CD4-positive, alpha-beta T cell (primary cell): ENCODE measurements at regions not wholly inside any gene's neighbourhood (a gene's known extent, or its start where the extent isn't known, plus 50 kb on each side); places are given as distances from the start of the nearest gene placed in this dataset.

Experiments
- ATAC-seq: fragments of 200-7000 bp; cut with Tn5 transposase; one replicate; pipeline ENCODE4 v1.10.0; 2022; ENCODE audit warnings: mild to moderate bottlenecking; ENCODE audit not compliant: poor library complexity
- CTCF ChIA-PET: fragments of 350-600 bp; sonication (Branson Sonifier 250); formaldehyde crosslinking; loops from one replicate; lab custom pipeline; 2021; ENCODE audit warnings: antibody characterized with exemption, inconsistent platforms; lab: Charles Lee
- POLR2A ChIA-PET: fragments of 350-600 bp; sonication (Branson Sonifier 250); formaldehyde crosslinking; loops from one replicate; lab custom pipeline; 2021; ENCODE audit warnings: antibody characterized with exemption, inconsistent platforms; lab: Charles Lee
- DNase-seq, 14 experiments: peaks; one replicate each; pipeline ENCODE4 v3.0.0-alpha.2; 2013 to 2020; ENCODE audit warnings: mixed read lengths in 2 of 14
- H3K27ac ChIP-seq, 2 donors: one replicate each; pipeline versions ENCODE4 v1.5.1 to v1.7.0; 2013; ENCODE audit warnings: low read length in 2 of 2, low read depth in 1 of 2, mild to moderate bottlenecking in 1 of 2
- H3K27me3 ChIP-seq, 2 experiments: 1 replicate in 1 of 2; 2 replicates in 1 of 2; pipeline versions ENCODE4 v1.6.1 to v1.7.0; 2013; ENCODE audit warnings: low read length in 2 of 2, control low read depth in 1 of 2, mild to moderate bottlenecking in 1 of 2, moderate library complexity in 1 of 2; ENCODE audit not compliant: insufficient read depth in 2 of 2, control insufficient read depth in 1 of 2
- H3K36me3 ChIP-seq: one replicate; pipeline ENCODE4 v1.6.1; 2013; ENCODE audit warnings: low read length, control low read depth; ENCODE audit not compliant: insufficient read depth
- H3K4me1 ChIP-seq: one replicate; pipeline ENCODE4 v1.6.1; 2013; ENCODE audit warnings: low read length, control low read depth; ENCODE audit not compliant: insufficient read depth
- H3K4me3 ChIP-seq: one replicate; pipeline ENCODE4 v1.5.1; 2013; ENCODE audit warnings: mild to moderate bottlenecking, low read length, moderate library complexity
- H3K9me3 ChIP-seq, 2 experiments: 1 replicate in 1 of 2; 2 replicates in 1 of 2; pipeline versions ENCODE4 v1.6.1 to v1.7.0; 2013; ENCODE audit warnings: low read length in 2 of 2, mild to moderate bottlenecking in 2 of 2, control low read depth in 1 of 2, moderate library complexity in 1 of 2; ENCODE audit not compliant: control insufficient read depth in 1 of 2, insufficient read depth in 1 of 2
- H3K27ac Mint-ChIP-seq: one replicate; pipeline ENCODE4 v1.8.0; 2020; ENCODE audit warnings: mixed read lengths
- H3K27me3 Mint-ChIP-seq: one replicate; pipeline ENCODE4 v1.8.0; 2021; ENCODE audit warnings: mixed read lengths
- H3K36me3 Mint-ChIP-seq: one replicate; pipeline ENCODE4 v1.8.0; 2021; ENCODE audit warnings: low read depth, mixed read lengths
- H3K4me1 Mint-ChIP-seq: one replicate; pipeline ENCODE4 v1.8.0; 2021; ENCODE audit warnings: low read depth, mixed read lengths
- H3K4me3 Mint-ChIP-seq: one replicate; pipeline ENCODE4 v1.8.0; 2020; ENCODE audit warnings: mild to moderate bottlenecking, mixed read lengths
- H3K9me3 Mint-ChIP-seq: one replicate; pipeline ENCODE4 v1.8.0; 2020; ENCODE audit warnings: mixed read lengths
- intact Hi-C, 2 experiments: fragments of 100-400 bp; cut with DNase I in 1 of 2; cut with micrococcal nuclease in 1 of 2; formaldehyde crosslinking; loops; one replicate each; pipeline versions ENCODE4 v1.15.1 to v1.9.0; 2023 to 2025; cut with DNase I, micrococcal nuclease
- TF ChIP-seq, protein P1 (sequence below): fragments of 200-600 bp; IDR thresholded peaks from one replicate; pipeline ENCODE4 v1.8.0; 2022; ENCODE audit warnings: antibody characterized with exemption, mild to moderate bottlenecking

DNA sequence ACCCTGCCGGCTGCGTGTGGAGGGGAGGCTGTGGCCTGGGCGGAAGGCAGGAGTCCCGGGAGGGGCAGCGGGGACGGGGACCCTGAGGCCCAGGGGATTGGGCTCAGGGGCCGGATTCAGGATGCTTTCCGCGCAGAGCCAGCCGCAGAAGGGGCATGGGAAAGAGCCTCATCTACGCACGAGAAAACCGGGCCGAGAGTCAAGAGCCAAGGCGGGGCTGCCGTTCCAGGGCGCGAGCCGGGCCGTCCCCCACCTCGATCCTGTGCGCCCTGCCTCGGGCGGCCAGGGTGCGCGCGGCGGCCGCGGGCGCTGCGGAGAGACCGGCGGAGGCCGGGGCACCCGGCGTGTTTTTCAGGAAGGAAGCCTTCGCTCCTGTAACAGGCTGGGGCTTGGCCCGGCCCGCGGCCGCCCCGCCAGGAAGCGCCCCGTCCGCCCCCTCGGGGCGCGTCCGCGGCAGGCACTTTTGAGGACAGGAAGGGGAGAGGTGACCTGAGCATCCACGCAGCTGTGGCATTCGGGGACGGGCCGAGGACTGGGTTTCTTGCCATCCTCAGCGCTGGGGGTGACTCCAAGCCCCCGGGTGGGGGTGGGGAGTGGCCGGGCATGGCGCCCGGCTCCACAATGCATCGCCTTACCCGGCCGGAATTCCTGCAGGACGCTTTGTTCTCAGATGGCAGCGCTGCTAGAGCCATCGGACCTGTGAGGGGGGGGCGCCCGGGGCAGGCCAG, 62.3 kb upstream of the GATA2 start:
- no peaks in the 10 kb centered on the region for H3K36me3 ChIP-seq
- H3K4me1 ChIP-seq: peaks cover 5% of the 10 kb centered on the region
- intact Hi-C loops: no loop called here
- Mint-ChIP-seq H3K27ac (no peak overlapping the region), H3K4me1 (peaks cover 13% of the 10 kb centered on the region), H3K4me3 (no peak overlapping the region), H3K9me3 (no peaks in the 10 kb centered on the region), H3K27me3 (peaks cover 82% of the 10 kb centered on the region), H3K36me3 (no peaks in the 10 kb centered on the region)
- DNase-seq (peak in 1 of 14 experiments; percentile 1), ATAC-seq (no peak)
- H3K27me3 ChIP-seq: peaks cover 25 to 55% of the 10 kb centered on the region in 2 experiments
- CTCF ChIA-PET: no interaction called here
- TF ChIP-seq, protein P1, sequence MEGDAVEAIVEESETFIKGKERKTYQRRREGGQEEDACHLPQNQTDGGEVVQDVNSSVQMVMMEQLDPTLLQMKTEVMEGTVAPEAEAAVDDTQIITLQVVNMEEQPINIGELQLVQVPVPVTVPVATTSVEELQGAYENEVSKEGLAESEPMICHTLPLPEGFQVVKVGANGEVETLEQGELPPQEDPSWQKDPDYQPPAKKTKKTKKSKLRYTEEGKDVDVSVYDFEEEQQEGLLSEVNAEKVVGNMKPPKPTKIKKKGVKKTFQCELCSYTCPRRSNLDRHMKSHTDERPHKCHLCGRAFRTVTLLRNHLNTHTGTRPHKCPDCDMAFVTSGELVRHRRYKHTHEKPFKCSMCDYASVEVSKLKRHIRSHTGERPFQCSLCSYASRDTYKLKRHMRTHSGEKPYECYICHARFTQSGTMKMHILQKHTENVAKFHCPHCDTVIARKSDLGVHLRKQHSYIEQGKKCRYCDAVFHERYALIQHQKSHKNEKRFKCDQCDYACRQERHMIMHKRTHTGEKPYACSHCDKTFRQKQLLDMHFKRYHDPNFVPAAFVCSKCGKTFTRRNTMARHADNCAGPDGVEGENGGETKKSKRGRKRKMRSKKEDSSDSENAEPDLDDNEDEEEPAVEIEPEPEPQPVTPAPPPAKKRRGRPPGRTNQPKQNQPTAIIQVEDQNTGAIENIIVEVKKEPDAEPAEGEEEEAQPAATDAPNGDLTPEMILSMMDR: no peak
- no peak overlapping the region for H3K4me3 ChIP-seq
- POLR2A ChIA-PET: no interaction called here
- H3K27ac ChIP-seq: no peak overlapping the region
- peaks cover 0 to 4% of the 10 kb centered on the region in 2 experiments for H3K9me3 ChIP-seq

DNA sequence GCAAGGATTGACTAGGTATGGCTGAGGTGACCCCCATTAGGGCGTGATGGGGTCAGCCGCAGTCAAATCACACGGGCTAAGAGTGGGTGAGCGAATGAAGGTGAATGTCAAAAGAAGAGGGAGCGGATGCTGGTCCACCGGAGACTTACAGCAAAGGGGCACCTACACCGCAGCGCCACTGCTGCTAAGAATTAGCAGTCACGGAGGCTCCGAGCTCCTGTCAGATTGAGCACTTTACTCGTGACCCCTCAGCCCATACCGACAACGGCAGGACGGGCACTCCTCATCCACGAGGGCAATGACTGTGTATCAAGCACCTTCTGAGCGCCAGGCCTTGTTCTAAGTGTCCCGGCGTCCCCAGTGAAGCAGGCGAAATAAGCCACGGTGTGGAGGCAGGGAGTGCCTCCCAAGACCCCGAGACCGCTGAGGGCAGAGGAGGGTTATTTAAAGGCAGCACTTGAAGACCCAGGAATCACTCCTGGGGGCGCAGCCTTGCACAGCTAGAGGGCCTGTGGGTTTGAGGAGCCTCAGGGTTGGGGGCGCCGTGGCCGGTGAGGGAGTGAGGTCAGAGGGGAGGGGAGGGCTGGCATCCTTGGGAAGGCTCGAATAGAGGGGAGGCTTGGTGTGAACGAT, 61.6 kb upstream of the GATA2 start:
- Mint-ChIP-seq H3K27ac (no peak overlapping the region), H3K9me3 (no peaks in the 10 kb centered on the region), H3K4me3 (no peak overlapping the region), H3K36me3 (no peaks in the 10 kb centered on the region), H3K4me1 (peaks cover 10% of the 10 kb centered on the region), H3K27me3 (peaks cover 81% of the 10 kb centered on the region)
- Histone ChIP-seq H3K27ac (no peak overlapping the region), H3K9me3 (peaks cover 0 to 4% of the 10 kb centered on the region in 2 experiments), H3K4me3 (no peak overlapping the region), H3K27me3 (peaks cover 22 to 52% of the 10 kb centered on the region in 2 experiments), H3K4me1 (peaks cover 3% of the 10 kb centered on the region), H3K36me3 (no peaks in the 10 kb centered on the region)
- TF ChIP-seq, protein P1: no peak
- DNase-seq (no peak), ATAC-seq (no peak)
- ChIA-PET CTCF (no interaction called here), POLR2A (no interaction called here)
- intact Hi-C loops: no loop called here

DNA sequence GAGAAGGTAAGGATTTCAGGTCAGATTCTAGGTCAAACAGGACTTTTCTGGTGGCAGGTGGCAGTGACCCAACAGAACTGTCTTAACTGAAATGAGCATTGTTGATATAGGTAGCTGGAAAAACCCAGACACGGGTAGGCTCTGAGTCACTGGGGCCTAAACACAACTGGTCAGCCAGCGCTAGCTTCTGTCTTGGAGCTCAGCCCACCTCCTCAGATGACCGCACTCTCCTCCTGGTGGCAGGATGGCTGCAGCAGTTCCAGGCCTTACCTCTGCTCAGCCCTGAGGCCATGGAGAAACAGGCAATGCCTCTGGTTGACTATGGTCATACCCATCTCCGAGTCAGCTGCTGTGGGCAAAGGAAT, 61.1 kb upstream of the GATA2 start:
- no peak for DNase-seq
- Mint-ChIP-seq H3K27me3 (peaks cover 78% of the 10 kb centered on the region), H3K27ac (no peak overlapping the region), H3K4me3 (no peak overlapping the region), H3K4me1 (peaks cover 5% of the 10 kb centered on the region), H3K9me3 (no peaks in the 10 kb centered on the region), H3K36me3 (no peaks in the 10 kb centered on the region)
- TF ChIP-seq, protein P1: no peak
- Histone ChIP-seq H3K9me3 (peaks cover 0 to 4% of the 10 kb centered on the region in 2 experiments), H3K36me3 (no peaks in the 10 kb centered on the region), H3K27ac (no peak overlapping the region), H3K4me1 (no peaks in the 10 kb centered on the region), H3K4me3 (no peak overlapping the region), H3K27me3 (peaks cover 22 to 47% of the 10 kb centered on the region in 2 experiments)
- ChIA-PET CTCF (no interaction called here), POLR2A (no interaction called here)
- intact Hi-C loops: no loop called here
- no peak for ATAC-seq
